GM12873 (cell line): ENCODE measurements at regions not wholly inside any gene's neighbourhood (a gene's known extent, or its start where the extent isn't known, plus 50 kb on each side); places are given as distances from the start of the nearest gene placed in this dataset.

Experiments
- TF ChIP-seq, protein P1 (sequence below): IDR thresholded peaks from 2 replicates; pipeline ENCODE4 v1.5.1; 2012; ENCODE audit warnings: low read depth, mild to moderate bottlenecking, moderate library complexity, low read length, control low read depth; ENCODE audit not compliant: insufficient read depth; ENCODE audit errors: missing control alignments

DNA sequence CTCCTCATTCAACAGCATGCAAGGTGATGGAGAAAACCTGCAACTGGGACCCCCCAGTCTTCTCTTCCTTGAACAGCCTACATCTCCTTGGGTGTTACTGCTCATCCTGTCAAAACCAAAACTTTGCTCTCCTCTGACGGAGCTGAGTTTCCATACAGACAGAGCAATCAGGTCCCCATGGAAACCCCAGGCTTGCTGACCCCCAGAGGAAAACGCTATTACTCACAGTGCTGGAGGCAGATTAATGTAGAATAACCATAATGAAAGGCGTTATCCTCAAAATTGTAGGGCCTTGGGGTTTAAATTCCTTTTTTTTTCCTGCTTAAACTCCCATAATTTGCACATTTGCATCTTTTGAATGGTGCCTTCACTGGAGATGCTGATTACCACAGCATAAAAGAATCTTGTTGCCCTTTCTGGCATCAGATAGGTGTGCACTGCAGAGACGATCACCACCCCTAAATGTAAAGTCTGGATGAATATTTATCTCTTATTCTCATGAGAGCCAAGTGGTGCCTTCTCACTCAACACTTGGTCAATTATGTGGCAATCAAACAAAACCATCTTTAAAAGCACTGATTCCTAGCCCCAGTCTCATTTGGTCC, 126.3 kb downstream of the MSX2 start:
- TF ChIP-seq, protein P1, sequence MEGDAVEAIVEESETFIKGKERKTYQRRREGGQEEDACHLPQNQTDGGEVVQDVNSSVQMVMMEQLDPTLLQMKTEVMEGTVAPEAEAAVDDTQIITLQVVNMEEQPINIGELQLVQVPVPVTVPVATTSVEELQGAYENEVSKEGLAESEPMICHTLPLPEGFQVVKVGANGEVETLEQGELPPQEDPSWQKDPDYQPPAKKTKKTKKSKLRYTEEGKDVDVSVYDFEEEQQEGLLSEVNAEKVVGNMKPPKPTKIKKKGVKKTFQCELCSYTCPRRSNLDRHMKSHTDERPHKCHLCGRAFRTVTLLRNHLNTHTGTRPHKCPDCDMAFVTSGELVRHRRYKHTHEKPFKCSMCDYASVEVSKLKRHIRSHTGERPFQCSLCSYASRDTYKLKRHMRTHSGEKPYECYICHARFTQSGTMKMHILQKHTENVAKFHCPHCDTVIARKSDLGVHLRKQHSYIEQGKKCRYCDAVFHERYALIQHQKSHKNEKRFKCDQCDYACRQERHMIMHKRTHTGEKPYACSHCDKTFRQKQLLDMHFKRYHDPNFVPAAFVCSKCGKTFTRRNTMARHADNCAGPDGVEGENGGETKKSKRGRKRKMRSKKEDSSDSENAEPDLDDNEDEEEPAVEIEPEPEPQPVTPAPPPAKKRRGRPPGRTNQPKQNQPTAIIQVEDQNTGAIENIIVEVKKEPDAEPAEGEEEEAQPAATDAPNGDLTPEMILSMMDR: no peak

DNA sequence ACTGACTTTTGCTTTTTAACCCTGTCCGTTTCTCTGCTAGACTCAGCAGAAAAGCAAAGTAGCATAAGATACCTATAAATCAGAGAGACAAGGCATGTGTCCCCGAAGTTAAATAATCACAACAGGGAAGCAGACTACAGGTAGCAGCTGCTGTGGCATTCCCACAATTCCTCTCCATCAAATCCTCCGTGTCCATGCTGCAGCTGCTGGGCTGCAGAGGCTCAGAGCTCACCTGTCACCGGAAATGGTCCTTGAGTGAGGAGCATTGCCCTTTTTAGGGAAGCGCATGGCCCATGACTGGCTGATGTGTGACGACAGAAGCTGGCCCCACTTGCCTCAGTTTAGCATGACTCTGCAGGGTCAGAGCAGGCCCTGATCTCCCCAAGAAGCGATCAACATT, 125.0 kb downstream of the MSX2 start:
- TF ChIP-seq, protein P1: no peak

DNA sequence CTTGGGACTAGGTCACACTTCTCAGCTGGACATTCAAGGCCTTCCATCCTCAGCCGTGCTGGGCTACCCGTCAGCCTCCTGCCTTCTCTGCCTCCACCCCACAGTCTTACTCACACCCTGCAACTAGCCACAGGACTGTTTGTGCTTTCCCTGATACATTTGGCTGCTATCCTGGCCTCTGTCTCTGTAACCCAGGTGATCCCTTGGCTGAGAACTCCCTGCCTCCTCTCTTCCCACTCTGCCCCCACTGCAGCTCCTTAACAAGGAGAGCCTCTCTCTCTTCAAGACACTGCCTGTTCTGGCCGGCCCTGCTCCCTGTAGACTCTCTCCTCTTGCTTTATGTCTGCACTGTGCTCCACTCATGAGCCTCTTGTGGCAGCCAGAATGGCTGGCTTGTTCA, 120.6 kb downstream of the MSX2 start:
- TF ChIP-seq, protein P1: no peak

DNA sequence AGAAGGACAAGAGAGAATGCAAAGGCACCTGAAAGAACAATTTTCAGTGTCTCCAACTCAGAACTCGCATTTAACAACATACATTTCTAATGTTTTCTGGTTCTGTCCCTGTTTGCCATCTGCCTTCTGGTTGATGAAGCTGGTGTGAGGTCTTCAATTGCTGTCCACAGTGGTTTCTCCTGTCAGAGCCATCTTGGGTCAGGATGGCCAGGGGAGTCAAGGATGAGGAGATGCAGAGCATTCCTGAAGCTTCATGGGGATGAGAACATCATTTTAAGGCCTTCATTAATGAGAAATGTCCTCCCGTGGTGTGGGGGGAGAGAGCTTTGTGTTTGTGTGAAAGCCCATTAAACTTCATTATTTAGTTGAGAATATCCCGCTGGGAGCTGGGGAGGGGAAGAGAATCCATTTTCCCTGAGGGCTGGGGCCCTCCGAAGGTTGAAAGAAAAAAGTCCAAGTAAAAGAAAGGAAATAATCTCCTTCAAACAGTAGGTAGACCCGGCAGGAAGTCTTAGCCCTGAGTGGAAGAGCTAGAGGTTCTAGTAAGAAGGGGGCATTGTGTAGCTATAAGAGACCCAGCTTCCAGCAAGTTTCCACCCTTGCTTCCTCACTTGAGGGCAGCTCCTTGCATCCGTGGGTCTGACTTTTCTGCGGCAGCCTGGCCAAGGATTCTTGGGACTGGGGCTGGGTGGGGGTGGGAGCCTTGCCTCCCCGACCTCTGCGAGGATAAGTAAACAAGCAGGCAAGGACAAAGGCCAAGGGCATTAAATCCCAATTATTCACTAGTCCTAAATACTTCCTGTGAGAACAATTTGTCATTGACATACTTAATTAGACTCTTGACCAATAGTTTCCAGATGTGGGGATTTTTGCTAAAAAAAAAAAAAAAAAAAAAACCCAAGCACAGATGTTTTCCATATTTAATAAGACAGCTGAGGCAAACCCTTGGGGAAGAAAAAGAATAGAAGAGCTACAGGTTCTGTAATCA, 119.2 kb downstream of the MSX2 start:
- TF ChIP-seq, protein P1: no peak

DNA sequence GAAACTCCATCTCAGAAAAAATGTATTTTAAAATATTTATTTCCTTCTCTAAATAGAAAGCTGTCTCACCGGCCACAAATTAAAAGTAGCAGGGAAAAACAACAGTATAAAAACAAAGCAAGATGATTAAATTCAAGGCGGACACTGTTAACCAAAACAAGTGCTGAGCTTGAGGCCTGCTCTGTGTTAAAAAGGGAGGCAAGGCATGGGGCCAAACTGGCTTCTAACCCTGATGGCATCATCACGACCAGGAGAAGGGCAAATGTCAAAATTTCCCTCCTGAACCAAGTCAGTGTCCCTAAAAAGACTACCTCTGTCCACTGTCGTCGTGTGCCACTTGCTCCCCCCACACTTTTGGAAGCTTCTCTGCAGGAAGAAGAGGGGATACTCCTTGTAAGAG, 116.1 kb downstream of the MSX2 start:
- TF ChIP-seq, protein P1: no peak

DNA sequence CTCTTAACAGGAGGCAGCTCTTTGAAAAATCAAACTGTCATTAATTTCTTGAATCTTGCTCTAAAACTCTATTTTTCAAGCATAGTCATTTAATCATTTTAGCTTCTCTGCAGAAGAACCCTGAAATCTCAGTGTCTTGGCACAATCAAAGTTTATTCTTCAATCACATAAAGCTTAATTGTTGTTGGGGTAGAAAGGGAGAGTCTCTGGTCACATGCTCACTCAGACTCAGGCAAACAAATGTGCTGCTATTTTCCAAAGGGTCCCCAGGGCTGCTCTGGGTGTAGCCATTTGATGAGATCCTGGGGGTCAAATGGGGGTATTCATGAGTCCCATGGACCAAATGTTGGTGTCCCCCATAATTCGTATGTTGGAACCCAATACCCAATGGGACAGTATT, 114.8 kb downstream of the MSX2 start:
- TF ChIP-seq, protein P1: no peak
